ENCODE measurements at regions not wholly inside any gene's neighbourhood (a gene's known extent, or its start where the extent isn't known, plus 50 kb on each side); places are given as distances from the start of the nearest gene placed in this dataset.
A peak's percentile ranks its signal among the peaks of the same experiment; 100 is the strongest.
"Not testable (repeated sequence)": the region's sequence is repeated elsewhere in the genome, so short reads cannot be mapped to it uniquely, and the experiment has no call there.

GRCh38 chr1:193448682-193449461 lies 262.5 kb upstream of the B3GALT2 start:
- DNase-seq (ENCODE audit: low spot score) = peak; percentile 3

GRCh38 chr1:193443886-193444285 lies 257.5 kb upstream of the B3GALT2 start:
- no peak for DNase-seq (ENCODE audit: low spot score)

GRCh38 chr1:193438771-193439170 lies 252.4 kb upstream of the B3GALT2 start:
- DNase-seq (ENCODE audit: low spot score) = no peak

- no peak for DNase-seq (ENCODE audit: low spot score)
Measured at GRCh38 chr1:193438312-193438711, 251.9 kb upstream of the B3GALT2 start.

- DNase-seq (ENCODE audit: low spot score) = no peak
Measured at GRCh38 chr1:193437785-193438184, 251.4 kb upstream of the B3GALT2 start.

- not testable (repeated sequence) for DNase-seq (ENCODE audit: low spot score)
Measured at GRCh38 chr1:193437333-193437732, 250.9 kb upstream of the B3GALT2 start.

- no peak for DNase-seq (ENCODE audit: low spot score)
Measured at GRCh38 chr1:193435781-193436180, 249.4 kb upstream of the B3GALT2 start.

GRCh38 chr1:193434319-193434718 lies 247.9 kb upstream of the B3GALT2 start:
- DNase-seq (ENCODE audit: low spot score) = no peak

- DNase-seq (ENCODE audit: low spot score) = no peak
Measured at GRCh38 chr1:193433599-193433998, 247.2 kb upstream of the B3GALT2 start.

- no peak for DNase-seq (ENCODE audit: low spot score)
Measured at GRCh38 chr1:193432979-193433587, 246.7 kb upstream of the B3GALT2 start.

GRCh38 chr1:193431265-193431977 lies 245.0 kb upstream of the B3GALT2 start:
- no peak for DNase-seq (ENCODE audit: low spot score)

GRCh38 chr1:193427524-193427923 lies 241.1 kb upstream of the B3GALT2 start:
- DNase-seq (ENCODE audit: low spot score) = no peak

- DNase-seq (ENCODE audit: low spot score) = no peak
Measured at GRCh38 chr1:193426061-193426460, 239.6 kb upstream of the B3GALT2 start.

- DNase-seq (ENCODE audit: low spot score) = no peak
Measured at GRCh38 chr1:193421487-193421886, 235.1 kb upstream of the B3GALT2 start.

GRCh38 chr1:193419295-193419694 lies 232.9 kb upstream of the B3GALT2 start:
- DNase-seq (ENCODE audit: low spot score) = no peak

GRCh38 chr1:193418745-193419058 lies 232.3 kb upstream of the B3GALT2 start:
- no peak for DNase-seq (ENCODE audit: low spot score)

GRCh38 chr1:193417945-193418744 lies 231.7 kb upstream of the B3GALT2 start:
- DNase-seq (ENCODE audit: low spot score) = no peak

GRCh38 chr1:193417403-193417802 lies 231.0 kb upstream of the B3GALT2 start:
- no peak for DNase-seq (ENCODE audit: low spot score)

GRCh38 chr1:193416226-193417024 lies 230.0 kb upstream of the B3GALT2 start:
- DNase-seq (ENCODE audit: low spot score) = no peak

GRCh38 chr1:193415256-193415655 lies 228.8 kb upstream of the B3GALT2 start:
- DNase-seq (ENCODE audit: low spot score) = no peak

- DNase-seq (ENCODE audit: low spot score) = no peak
Measured at GRCh38 chr1:193413376-193413775, 227.0 kb upstream of the B3GALT2 start.

GRCh38 chr1:193412748-193413147 lies 226.3 kb upstream of the B3GALT2 start:
- no peak for DNase-seq (ENCODE audit: low spot score)
